ENCODE measurements at regions not wholly inside any gene's neighbourhood (a gene's known extent, or its start where the extent isn't known, plus 50 kb on each side); places are given as distances from the start of the nearest gene placed in this dataset.

GRCh38 chr10:10869592-10869991 is 148.1 kb upstream of the CELF2 start:
- no peak overlapping the region for H3K27ac Mint-ChIP-seq
- DNase-seq (ENCODE audit: low spot score, unreplicated experiment): no peak
- no peaks in the 10 kb centered on the region for H3K9me3 Mint-ChIP-seq (ENCODE audit: low read depth)
- no peak overlapping the region for H3K4me3 Mint-ChIP-seq (ENCODE audit: low read depth)
- peaks cover 22% of the 10 kb centered on the region for H3K27me3 Mint-ChIP-seq
- TF ChIP-seq, protein P1, sequence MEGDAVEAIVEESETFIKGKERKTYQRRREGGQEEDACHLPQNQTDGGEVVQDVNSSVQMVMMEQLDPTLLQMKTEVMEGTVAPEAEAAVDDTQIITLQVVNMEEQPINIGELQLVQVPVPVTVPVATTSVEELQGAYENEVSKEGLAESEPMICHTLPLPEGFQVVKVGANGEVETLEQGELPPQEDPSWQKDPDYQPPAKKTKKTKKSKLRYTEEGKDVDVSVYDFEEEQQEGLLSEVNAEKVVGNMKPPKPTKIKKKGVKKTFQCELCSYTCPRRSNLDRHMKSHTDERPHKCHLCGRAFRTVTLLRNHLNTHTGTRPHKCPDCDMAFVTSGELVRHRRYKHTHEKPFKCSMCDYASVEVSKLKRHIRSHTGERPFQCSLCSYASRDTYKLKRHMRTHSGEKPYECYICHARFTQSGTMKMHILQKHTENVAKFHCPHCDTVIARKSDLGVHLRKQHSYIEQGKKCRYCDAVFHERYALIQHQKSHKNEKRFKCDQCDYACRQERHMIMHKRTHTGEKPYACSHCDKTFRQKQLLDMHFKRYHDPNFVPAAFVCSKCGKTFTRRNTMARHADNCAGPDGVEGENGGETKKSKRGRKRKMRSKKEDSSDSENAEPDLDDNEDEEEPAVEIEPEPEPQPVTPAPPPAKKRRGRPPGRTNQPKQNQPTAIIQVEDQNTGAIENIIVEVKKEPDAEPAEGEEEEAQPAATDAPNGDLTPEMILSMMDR (IDR thresholded peaks at IDR 0.05; ENCODE audit: unreplicated experiment): no peak
- no peaks in the 10 kb centered on the region for H3K36me3 Mint-ChIP-seq (ENCODE audit: insufficient read depth)
- H3K4me1 Mint-ChIP-seq (ENCODE audit: low read depth): peaks cover 15% of the 10 kb centered on the region

DNA sequence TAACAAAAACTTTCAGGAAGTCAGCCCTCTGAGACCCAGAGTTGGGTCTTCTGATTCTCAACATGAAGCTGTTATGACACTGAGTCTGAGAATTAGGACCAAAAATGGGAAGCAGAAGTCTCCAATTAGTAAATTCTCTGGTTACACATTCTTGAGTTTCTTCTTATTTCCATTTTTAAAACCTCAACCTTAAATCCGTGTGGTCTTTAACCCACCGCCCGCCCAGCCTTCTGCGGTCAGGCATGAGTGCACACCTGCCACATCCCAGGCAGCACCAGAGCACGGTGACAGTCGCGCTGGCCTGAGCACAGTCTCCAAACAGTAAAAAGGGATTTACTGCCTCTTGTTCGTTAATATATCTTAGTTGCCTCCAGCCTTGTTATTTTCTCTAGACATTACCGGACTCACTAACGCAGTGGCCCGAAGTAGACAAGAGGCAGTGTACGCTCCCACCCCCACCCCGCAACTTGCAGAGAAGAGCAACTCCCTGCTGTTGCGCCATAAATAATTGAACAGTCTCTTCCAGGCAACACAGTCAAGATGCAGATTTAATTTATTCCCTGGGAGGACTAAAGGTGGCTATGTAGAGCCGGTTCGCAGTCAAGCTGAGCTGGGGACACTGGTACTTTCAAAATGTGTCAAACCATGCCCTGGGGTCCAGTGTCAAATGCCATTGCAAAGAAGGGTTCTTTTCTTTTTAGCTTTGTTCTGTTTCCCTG is 147.0 kb upstream of the CELF2 start:
- H3K9me3 Mint-ChIP-seq (ENCODE audit: low read depth): no peaks in the 10 kb centered on the region
- H3K36me3 Mint-ChIP-seq (ENCODE audit: insufficient read depth): no peaks in the 10 kb centered on the region
- peaks cover 27% of the 10 kb centered on the region for H3K27me3 Mint-ChIP-seq
- H3K4me1 Mint-ChIP-seq (ENCODE audit: low read depth): peaks cover 15% of the 10 kb centered on the region
- no peak for DNase-seq (ENCODE audit: low spot score, unreplicated experiment)
- no peak overlapping the region for H3K4me3 Mint-ChIP-seq (ENCODE audit: low read depth)
- TF ChIP-seq, protein P1 (IDR thresholded peaks at IDR 0.05; ENCODE audit: unreplicated experiment): no peak
- H3K27ac Mint-ChIP-seq: no peak overlapping the region

- Mint-ChIP-seq H3K4me1 (ENCODE audit: low read depth) (peaks cover 15% of the 10 kb centered on the region), H3K4me3 (ENCODE audit: low read depth) (no peak overlapping the region)
- TF ChIP-seq, protein P1 (IDR thresholded peaks at IDR 0.05; ENCODE audit: unreplicated experiment): no peak
Observed at GRCh38 chr10:10871352-10871751, 146.3 kb upstream of the CELF2 start.

GRCh38 chr10:10872035-10872673 is 145.5 kb upstream of the CELF2 start:
- Mint-ChIP-seq H3K4me3 (ENCODE audit: low read depth) (no peak overlapping the region), H3K36me3 (ENCODE audit: insufficient read depth) (no peaks in the 10 kb centered on the region), H3K9me3 (ENCODE audit: low read depth) (no peaks in the 10 kb centered on the region), H3K27ac (no peak overlapping the region), H3K4me1 (ENCODE audit: low read depth) (peaks cover 15% of the 10 kb centered on the region), H3K27me3 (peaks cover 42% of the 10 kb centered on the region)
- TF ChIP-seq, protein P1 (IDR thresholded peaks at IDR 0.05; ENCODE audit: unreplicated experiment): no peak
- no peak for DNase-seq (ENCODE audit: low spot score, unreplicated experiment)

More at GRCh38 chr10:10871352-10871751, 146.3 kb upstream of the CELF2 start:
- no peak for DNase-seq (ENCODE audit: low spot score, unreplicated experiment)
- Mint-ChIP-seq H3K27me3 (peaks cover 34% of the 10 kb centered on the region), H3K9me3 (ENCODE audit: low read depth) (no peaks in the 10 kb centered on the region), H3K27ac (no peak overlapping the region), H3K36me3 (ENCODE audit: insufficient read depth) (no peaks in the 10 kb centered on the region)

- no peaks in the 10 kb centered on the region for H3K9me3 Mint-ChIP-seq (ENCODE audit: low read depth)
- TF ChIP-seq, protein P1 (IDR thresholded peaks at IDR 0.05; ENCODE audit: unreplicated experiment): no peak
Observed at GRCh38 chr10:10872764-10873163, 144.9 kb upstream of the CELF2 start.

More at GRCh38 chr10:10872764-10873163, 144.9 kb upstream of the CELF2 start:
- DNase-seq (ENCODE audit: low spot score, unreplicated experiment): no peak
- Mint-ChIP-seq H3K4me1 (ENCODE audit: low read depth) (peaks cover 15% of the 10 kb centered on the region), H3K27ac (no peak overlapping the region), H3K27me3 (peaks cover 44% of the 10 kb centered on the region), H3K36me3 (ENCODE audit: insufficient read depth) (no peaks in the 10 kb centered on the region), H3K4me3 (ENCODE audit: low read depth) (no peak overlapping the region)

All from progenitor cell of endocrine pancreas (in vitro differentiated cells).